ENCODE measurements at regions not wholly inside any gene's neighbourhood (a gene's known extent, or its start where the extent isn't known, plus 50 kb on each side); places are given as distances from the start of the nearest gene placed in this dataset.

DNA sequence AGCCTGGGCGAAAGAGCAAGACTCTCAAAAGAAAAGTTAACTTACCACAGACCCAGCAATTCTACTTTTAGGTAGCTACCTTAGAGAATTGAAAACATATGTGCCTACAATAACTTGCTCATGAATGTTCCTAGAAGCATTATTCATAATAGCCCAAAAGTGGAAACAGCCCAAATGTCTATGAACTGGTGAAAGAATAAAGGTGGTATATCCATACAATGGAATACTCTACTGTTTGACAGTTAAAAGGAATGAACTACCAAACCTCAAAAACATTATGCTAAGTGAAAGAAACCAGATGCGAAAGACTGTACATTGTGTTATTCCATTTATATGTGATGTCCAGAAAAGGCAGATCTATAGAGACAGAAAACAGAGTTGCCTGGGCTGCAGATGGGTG, 131.4 kb downstream of the UCHL1 start:
- DNase-seq (ENCODE audit: low spot score) (no peak), FAIRE-seq (no peak)

DNA sequence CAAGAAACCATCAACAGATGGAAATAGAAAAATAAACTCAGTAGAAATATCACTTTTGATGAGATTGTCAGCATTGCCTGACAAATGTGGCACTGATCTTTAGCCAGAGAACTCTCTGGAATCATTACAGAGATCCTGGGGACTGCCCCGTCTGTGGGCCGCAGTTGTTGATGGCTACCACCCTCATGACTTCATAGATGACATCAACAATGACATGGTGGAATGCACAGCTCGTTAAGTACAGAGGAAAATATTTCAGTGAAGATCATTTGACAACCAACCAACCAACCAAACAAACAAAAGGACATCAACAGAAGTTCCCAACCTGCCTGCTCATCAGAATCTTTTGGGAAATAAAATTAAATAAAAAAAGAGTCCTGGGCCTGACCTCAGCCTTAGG, 132.6 kb downstream of the UCHL1 start:
- no peak for DNase-seq (ENCODE audit: low spot score)
- peak; percentile 40 for FAIRE-seq

DNA sequence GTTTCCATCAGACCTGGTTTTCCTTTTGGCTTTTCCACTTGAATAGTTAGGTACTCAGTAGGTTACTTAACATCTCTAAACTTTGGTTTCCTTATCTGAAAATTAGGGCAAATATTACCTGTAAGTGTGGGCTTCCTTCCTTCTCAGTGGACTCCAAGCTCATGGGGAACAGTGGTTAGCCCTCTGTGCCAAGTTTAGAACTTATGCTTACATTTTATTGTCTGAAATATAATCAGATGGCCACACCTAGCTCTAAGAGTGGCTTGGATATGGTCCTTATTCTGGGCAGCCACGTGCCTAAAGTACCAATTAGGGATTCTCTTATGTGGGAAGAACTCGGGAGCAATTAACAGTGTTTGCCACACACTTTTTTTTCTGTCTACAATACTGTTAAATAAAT, 133.9 kb downstream of the UCHL1 start:
- FAIRE-seq (no peak), DNase-seq (ENCODE audit: low spot score) (no peak)

DNA sequence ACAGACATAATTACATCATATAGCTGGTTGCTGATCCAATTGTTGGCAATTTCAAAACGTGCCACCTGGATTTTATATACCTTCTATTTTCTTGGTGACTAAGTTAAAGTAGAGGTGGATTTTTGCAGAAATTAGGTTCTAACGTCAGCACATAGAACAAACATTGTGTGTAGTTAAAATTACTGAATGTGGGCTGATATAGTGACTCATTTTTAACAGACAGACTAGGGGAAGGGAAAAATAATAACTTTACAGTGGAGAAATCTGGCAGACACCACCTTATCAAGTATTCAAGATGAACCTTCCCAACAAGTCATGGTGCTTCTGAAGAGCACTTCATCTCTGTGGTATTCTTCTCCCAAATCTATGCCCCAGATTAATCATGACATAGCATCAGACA, 134.5 kb downstream of the UCHL1 start:
- FAIRE-seq (peak; percentile 17), DNase-seq (ENCODE audit: low spot score) (no peak)

DNA sequence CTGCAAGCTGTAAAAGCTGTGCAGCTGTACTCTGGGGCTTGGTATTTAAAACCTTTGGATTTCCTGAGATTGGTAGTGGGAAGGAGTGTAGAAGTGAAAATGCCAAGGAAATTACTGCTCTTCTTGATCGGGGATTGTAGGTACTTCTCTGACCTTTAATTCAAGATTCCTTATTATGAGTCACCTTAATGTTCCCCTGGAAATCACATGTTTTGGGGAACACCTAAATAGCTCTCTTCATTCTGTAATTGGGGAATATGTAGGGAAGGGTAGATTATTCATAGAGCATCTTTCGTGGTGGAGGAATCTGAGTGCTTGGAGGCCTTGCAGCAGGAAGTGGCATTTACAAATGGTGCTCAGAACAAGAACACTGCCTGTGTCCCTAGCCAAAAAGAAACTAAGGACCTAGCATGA, 137.8 kb downstream of the UCHL1 start:
- DNase-seq (ENCODE audit: low spot score) (no peak), FAIRE-seq (no peak)

DNA sequence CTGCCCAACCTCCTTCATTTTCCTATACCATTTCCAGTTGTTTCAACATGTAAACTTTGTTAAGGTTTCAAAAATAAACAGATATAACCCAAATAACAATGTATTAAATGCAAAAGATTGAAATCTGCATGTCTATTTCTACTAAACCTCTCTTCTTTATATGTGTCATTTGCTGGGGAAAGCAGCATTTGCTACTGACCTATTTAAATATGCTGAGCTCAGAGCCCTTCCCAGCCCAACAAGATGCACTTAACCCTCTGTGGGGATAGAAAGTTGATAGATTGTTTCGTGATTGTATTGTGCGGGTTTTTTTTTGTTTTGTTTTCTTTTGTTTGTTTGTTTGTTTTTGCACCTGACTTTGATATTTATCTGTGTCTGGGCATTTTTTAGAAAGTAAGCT, 139.5 kb downstream of the UCHL1 start:
- DNase-seq (ENCODE audit: low spot score) (no peak), FAIRE-seq (no peak)

DNA sequence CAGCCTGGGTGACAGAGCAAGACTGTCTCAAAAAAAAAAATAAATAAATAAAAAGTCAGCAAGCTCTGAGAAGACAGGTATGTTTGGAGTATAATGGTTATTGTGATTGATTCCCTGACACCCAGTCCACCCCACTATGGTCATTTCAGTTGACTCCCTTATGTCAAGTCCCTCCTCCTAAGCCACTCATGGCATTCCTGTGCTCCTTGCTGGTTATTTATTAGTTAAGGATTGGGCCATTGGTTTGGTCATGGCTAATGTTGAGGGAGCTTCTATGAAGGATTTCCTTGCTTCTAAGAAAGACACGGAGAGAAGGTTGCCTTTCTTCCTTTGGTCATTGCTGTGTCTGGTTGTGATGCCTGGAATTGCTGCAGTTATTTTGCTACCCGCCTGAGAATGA, 140.1 kb downstream of the UCHL1 start:
- FAIRE-seq = no peak
- DNase-seq (ENCODE audit: low spot score) = no peak

DNA sequence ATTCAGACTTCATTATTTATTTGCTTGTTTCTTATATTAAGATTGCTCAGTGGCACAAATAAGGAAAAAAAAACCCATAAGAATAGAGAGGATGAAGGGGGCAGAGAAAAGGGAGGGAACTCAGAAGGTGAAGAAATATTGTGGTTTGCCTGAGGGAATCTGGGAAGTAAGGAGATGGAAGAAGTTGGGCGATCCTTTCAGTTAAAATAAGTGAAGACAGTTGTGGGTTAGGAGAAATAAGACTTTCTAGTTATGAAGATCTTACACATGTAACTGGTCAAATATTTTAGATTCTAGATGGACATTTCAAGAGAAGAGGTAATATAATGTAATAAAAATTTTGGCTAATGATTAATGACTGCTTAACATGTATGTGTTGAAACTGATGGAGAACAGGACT, 138.7 kb upstream of the LIMCH1 start:
- DNase-seq (ENCODE audit: low spot score) (no peak), FAIRE-seq (no peak)

DNA sequence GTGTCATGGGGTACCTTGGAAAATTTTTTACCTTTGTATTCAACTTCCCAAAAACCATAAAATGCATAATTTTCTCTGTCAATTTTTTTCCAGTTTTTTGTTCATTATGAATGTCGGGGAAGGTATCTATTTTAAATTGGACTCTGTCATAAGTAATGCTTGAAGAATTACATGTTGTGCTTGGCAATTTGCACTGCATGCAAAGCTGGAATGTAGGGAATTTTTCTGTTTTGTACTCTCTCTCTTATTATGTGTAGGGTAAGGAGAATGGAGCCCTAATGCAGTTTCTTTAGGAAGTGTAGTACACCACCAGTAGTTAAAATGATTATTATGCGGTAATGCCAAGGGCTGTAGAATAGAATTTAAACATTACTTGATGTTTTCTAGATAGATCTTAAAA, 137.7 kb upstream of the LIMCH1 start:
- FAIRE-seq (no peak), DNase-seq (ENCODE audit: low spot score) (no peak)

DNA sequence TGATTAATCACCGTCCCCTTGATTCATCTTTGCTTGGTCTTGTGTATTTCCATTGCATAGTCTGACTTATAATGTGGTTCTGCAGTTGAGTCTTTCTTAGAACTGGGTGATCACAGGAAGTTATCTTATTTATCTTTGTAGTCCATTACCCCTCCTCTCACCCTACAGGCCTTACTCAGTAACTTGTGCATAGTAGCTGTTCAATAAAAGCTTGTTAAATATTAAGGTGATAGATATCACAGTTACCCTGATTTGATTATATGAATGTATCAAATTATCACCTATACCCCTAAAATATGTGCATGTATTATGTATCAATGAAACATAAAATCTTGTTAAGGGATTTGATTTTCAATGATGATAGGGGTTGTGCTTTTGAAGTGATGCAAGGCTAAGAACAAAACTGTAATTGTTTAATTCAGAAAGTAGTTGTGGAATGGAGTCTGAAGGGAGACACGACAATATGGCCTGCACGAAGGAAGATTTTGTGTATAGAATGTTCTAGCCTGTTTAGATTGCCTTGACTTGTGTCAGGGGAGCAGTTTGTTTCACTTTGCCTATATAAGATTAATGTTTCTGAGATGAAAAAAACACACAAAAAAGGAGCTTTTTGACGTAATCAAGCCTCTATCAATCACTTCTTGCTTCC, 132.4 kb upstream of the LIMCH1 start:
- FAIRE-seq (no peak), DNase-seq (ENCODE audit: low spot score) (no peak)

DNA sequence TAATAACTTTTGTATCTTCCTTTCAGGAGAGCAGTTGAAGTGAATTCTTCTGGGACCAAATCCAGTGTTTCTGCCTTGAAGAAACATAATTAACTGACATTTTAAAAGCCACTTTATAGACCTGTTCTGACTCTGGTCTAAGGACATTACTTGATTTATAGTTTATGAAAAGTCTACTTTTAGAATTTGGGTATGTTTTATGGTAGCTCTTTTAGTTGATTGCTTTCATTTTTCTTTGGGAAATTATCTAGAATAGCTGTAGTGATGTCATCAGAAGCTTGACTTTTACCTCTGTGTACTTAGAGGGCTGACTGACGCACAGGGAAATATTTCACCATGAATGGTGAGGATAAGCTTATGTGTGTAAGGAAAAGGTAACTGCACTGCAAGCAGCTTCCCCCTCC, 131.8 kb upstream of the LIMCH1 start:
- DNase-seq (ENCODE audit: low spot score) (no peak), FAIRE-seq (no peak)

DNA sequence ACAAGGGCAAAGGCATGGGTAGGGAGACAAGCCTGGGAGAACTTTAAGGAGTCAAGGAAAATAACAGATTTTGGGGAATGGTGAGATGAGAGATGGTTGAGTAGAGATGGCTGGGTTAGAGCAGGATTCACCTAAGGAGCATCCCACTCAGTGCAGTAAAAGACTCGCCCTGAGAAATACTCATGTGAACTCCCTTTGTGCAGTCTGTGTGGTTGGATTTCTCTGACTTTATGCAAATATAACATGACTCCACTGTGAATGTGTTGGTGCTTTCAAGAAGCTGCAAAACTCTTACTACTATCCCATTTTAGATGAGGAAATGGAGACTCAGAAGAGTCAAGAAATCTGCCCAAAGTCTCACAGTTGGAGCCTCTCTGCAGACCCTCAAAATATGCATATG, 129.8 kb upstream of the LIMCH1 start:
- FAIRE-seq = no peak

DNA sequence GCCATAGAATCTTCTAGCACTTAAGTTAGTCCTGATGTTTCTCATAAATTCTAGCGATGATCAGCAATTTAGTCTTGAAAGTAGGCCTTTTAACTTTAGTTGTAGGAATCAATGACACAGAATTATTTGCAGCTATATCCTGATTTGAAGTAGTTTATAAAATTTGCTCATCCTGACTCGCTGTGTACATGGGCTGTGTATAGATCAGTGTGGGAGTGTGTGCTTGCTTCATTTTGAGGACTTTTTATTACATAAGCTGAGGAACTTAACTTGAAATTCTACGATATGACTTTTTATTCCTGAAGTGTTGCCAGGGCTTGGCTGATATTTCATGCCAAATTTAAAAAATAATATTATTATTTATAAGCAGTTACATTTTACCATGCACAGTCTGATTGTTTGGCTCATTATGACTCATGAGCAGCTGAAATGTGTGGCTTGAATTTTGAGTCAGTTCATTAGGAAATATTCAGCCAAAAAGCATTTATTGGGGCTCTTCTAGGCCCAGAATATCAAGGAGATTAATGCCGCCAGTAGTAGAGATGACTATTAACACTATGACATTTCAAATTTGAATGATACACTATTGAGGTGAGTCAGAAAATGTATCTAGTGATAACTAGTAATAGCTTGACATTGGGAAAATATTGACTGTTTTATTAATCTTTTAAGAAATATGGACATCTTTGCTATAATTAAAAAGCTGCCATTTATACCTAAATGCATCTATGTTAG, 128.9 kb upstream of the LIMCH1 start:
- DNase-seq (ENCODE audit: low spot score) (no peak), FAIRE-seq (no peak)

More for the DNA sequence above, 129.8 kb upstream of the LIMCH1 start:
- no peak for DNase-seq (ENCODE audit: low spot score)

DNA sequence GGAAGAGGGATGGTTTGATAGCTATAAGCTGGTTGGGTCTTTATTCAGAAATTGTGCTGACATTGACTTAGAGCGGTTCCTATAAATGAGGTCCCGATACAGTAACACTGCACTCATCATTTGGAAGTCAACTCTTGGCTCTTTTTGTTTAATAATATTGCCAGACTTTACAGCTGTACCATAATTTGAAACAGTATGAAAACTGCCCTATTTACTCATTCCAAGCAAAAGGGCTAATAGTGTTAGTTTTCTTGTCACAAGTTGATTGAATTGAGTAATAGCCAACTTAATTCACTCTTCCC, 128.4 kb upstream of the LIMCH1 start:
- DNase-seq (ENCODE audit: low spot score) = no peak
- FAIRE-seq = no peak

DNA sequence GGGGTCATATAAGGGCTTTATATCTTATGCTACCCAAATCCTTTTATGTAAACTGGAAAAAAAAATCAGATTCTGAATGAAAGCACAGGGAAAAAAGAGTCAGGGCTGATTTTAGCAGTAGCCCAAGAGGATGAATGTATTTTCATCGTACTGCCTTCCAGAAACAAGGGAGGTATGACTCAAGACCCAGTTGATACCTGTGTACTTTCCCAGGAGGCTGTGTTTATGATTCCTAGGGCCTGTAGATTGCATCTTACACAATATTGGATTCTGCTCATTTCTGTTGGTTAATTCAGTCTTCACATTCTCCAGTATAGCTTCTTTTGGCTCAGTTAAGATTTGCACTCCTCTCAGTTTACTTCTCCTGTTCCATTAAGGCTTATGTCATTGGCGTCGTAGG, 127.9 kb upstream of the LIMCH1 start:
- no peak for FAIRE-seq
- no peak for DNase-seq (ENCODE audit: low spot score)

DNA sequence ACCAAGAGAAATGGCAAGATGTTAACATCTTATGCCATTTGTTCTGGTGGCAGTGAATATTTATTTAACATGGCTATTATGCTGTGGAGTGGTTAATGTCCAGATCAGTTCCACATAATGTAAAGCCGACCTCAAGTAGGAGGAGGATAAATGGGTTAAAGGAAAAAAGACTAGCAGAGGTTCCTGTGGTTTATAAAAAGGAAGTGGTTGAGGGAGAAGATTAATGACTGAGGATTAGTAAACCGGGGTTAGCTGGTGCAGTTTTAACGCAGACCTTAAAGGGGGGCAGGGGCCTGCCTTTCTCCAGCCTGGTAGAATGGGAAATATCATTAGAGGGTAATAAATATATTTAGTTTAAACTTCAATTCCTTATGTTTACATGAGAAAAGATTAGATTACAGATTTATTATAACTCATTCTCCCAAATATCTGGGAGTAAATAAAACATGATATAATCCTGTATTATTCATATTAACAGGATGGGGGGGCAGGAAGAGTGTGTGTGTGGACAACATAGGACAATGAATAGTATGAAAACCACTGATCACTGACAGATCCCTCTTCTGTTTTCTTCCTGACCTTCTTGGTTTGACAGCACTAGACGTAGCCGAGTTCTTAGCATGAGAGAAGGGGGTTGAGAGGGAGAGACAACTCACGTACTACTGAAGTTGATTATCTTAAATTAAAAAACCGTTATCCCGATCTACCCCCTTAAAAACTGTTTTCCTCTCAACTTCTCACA, 124.1 kb upstream of the LIMCH1 start:
- FAIRE-seq (no peak), DNase-seq (ENCODE audit: low spot score) (peak; percentile 50)

DNA sequence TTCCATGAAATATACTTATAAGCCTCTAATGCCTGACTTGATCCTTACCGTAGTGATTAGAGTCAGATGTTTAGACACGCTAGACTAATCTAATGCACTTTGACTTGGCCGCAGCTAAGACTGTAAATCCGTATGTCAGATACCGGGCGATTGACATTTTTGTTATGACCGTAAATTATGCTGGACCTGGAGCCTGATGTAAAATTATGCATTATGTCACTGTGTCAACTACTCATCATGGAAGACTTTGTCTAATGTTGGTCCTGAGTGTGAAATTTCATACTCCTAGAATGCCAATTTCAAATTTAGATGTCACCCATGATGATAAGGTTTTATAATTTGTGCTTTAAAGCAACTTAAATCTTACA, 123.6 kb upstream of the LIMCH1 start:
- FAIRE-seq (no peak), DNase-seq (ENCODE audit: low spot score) (no peak)

DNA sequence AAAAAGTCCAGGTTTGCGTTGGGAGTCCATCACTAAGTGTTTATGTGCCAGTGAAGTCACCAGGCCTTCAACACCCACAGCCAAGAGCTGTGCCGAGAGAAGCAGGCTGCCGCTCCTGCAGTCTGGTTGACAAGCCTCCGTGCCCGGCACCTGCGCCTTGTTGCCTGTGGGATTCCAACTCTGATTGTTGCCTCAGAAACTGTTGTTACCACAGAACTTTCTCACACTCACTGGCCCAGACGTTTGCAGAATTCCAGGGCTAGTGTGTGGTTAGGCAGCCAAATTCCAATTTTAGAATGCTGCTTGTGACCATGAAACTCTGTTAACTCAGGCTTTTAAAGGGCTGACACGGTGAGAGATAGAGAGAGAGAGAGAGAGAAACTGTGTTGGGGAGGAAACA, 119.5 kb upstream of the LIMCH1 start:
- DNase-seq (ENCODE audit: low spot score) (peak; percentile 78), FAIRE-seq (peak; percentile 35)

DNA sequence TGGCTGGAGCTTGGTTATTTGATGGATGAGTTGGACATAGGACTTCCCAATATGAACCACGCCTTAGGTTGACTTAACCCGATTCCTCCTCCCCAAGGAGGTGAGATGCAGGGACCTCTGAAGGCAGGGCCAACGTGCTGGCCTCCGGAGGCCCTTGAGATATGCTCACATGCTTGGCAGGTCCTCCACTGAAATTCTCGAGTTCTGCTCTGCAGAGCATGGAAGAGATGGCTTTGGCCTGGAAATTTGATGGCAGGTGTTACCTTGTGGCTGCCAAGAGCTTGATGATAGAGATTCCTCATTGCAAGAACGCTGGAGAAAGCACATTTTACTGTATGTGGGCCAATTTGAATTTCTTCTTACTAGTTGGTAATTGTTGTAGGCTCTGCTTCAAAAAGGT, 117.4 kb upstream of the LIMCH1 start:
- DNase-seq (ENCODE audit: low spot score) (no peak), FAIRE-seq (no peak)

DNA sequence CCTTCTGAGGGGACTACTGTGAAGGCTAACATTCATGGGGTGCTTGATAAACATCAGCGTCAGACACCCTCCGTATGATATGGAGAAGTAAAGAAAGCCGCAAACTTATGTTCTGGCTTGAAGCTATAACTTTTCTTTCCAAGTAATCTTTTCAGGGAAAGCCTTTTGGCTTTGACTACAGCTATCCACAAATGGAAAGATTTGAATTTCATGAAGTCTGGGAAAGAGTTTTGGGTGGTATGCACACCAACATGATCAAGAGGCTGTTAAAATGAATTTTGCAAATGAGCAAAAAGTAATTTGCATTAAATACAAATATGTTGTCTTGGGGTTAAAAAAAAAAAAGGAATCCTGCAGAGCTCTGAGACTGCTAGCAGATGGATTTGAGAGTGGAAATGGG, 114.8 kb upstream of the LIMCH1 start:
- no peak for DNase-seq (ENCODE audit: low spot score)
- no peak for FAIRE-seq

DNA sequence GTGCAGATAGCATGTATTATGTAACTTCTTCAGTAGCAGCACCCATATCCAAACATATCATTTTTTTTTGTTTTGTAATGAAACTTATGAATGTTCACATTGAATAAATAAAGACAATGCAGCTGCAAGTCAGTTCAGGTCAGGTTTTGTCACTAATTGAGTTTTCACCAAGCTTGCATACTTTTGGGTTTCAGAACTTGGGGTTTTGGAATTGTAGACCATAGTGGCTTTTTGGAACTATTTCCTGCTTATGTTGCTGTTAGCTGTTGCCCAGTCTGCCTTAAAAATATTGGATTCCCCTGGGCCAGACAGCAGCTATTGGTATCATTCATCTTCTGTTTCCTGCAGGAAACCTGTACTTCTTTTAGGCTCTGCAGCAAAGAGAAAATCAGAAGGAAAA, 113.4 kb upstream of the LIMCH1 start:
- no peak for FAIRE-seq
- no peak for DNase-seq (ENCODE audit: low spot score)

DNA sequence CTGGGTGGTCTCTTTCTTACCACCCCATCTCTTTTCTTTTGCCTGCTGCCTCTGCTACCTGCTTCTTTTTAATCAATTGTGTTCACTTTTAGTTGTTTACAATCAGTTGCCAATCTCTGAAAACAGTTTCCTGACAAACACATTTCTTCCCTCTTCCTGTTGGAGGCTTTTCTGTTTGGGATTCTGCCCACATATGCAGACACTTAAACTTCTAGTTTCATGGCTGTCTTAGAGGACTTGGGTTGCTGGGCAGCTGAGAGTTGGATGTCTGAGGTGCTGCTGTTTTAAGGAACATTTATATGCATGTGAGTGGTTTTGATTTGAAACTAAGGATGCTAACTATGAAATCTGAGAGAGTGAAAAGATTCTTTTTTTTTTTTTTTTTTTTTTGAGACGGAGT, 112.3 kb upstream of the LIMCH1 start:
- FAIRE-seq = no peak

DNA sequence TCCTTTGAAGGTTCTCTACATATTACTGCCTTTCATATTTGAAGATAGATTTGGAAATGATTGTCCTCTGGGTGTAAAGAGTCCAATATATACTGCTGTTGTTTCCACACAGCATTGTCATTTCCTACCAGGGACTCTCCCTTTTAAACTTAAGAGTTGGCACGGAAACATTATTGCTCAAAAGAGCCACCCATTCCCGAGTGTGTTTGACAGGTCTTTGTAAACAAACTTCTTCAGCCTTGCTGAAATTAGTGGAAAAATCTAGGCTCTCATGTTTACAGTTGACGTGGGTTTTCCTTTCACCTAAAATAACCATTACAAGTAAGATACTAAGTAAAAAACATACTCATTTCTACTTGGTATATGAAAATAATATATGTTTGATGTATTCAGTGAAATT, 111.4 kb upstream of the LIMCH1 start:
- DNase-seq (ENCODE audit: low spot score) (no peak), FAIRE-seq (no peak)

More for the DNA sequence above, 112.3 kb upstream of the LIMCH1 start:
- no peak for DNase-seq (ENCODE audit: low spot score)

All from urothelium cell line (cell line).